ENCODE measurements at regions not wholly inside any gene's neighbourhood (a gene's known extent, or its start where the extent isn't known, plus 50 kb on each side); places are given as distances from the start of the nearest gene placed in this dataset.

DNA sequence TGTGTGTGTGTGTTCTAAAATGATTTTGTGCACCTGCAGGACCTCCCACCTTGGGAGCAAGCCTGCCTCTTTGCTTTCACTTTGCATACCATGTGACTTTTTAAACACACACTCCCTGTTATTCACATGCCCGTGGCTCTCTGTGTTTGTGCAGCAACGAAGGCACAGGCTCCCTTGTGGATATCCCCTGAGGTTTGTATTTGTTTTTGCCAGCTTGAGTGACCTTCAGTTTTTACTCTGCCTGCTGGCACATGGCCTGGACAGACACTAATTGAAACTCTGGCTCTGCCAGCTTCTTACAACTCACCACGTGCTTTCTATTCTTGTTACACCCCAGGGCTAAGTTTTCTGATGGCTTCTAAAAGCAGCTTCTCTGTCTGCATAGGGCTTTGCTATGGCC, 885.8 kb downstream of the SH3BGRL start:
- no peak for DNase-seq

DNA sequence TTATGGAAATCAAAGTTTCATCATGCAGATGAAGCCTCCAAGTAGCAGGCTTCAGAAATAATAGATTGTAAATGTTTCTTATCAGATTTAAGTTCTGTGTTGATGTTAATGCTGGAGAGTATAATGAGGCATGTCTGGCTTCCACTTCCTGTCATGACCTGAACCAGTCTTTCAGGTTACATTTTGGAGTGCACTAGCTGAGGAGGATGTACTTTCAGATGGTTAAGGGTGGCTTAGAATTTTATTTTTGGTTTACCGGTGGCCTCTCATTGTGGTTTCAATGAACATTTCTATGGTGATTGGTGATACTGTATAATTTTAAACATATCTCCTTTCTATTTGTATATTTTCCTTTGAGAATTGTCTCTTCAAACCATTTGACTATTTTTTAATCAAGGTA, 890.4 kb downstream of the SH3BGRL start:
- no peak for DNase-seq

DNA sequence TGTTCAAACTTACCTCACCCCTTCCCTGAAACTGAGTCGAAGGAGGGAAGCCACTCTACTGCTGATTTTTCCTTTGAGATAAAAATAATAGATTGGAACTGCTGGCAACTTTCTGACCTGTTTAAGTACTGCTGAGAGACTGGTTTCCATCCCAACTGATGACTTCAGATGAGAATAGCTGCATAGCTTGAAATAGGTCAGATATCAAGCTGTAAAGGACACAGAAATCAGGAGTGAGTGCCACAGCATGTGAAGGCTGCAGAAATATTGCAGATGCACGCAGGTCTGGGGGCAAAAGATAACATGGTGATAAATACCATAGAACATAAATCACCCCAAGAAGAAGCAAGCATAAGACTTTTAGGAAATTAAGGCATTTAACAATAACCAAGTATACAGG, 923.2 kb downstream of the SH3BGRL start:
- no peak for DNase-seq

- DNase-seq = peak; percentile 3
Observed at GRCh38 chrX:82127228-82128123, 925.6 kb downstream of the SH3BGRL start.

DNA sequence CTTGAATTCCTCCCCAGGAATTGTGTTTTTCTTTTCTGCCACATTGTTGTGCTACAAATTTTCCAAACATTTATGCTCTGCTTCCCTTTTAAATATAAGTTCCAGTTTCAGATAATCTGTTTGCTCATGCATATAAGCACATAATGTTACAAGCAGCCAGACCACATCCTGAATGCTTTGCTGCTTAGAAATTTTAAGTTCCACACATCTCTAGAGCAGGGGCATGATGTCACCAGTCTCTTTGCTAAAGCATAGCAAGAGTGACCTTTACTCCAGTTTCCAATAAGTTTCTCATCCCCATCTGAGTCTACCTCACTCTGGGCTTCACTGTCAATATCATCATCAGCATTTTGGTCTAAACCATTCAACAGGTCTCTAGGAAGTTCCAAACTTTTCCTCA, 932.5 kb downstream of the SH3BGRL start:
- no peak for DNase-seq

- DNase-seq = no peak
Observed at GRCh38 chrX:82141942-82142341, 940.0 kb downstream of the SH3BGRL start.

GRCh38 chrX:82161195-82161594, 959.3 kb downstream of the SH3BGRL start:
- no peak for DNase-seq

- no peak for DNase-seq
Observed at GRCh38 chrX:82163701-82164100, 961.8 kb downstream of the SH3BGRL start.

- DNase-seq = no peak
Observed at GRCh38 chrX:82196866-82197265, 995.0 kb downstream of the SH3BGRL start.

- DNase-seq = no peak
Observed at GRCh38 chrX:82208975-82209374, 1007.1 kb downstream of the SH3BGRL start.

GRCh38 chrX:82218361-82218760, 1016.5 kb downstream of the SH3BGRL start:
- no peak for DNase-seq

GRCh38 chrX:82219129-82219528, 1017.2 kb downstream of the SH3BGRL start:
- no peak for DNase-seq

GRCh38 chrX:82224961-82225360, 1023.1 kb downstream of the SH3BGRL start:
- DNase-seq = no peak

- DNase-seq = no peak
Observed at GRCh38 chrX:82230013-82230412, 1028.1 kb downstream of the SH3BGRL start.

GRCh38 chrX:82232679-82233078, 1030.8 kb downstream of the SH3BGRL start:
- DNase-seq = no peak

DNA sequence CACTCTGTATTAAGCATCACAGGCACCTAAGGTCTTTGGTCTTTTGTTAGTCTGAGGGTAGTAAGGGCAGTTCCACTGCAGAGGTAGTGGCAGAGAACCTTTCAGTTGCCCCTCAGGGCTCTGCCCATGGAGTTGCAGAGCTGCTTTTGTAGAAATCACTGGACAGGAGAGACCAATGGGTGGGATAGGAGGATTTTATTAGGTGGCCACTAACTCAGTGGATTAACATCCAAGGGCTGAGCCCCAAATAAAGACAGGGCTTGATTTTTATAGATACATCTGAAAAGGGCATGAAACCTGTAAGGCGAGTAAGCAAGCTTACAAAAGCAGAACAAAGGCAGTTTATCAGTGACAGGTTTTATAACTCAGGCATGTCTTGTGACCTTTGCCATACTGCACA, 1035.4 kb downstream of the SH3BGRL start:
- no peak for DNase-seq

All from stimulated activated CD4-positive, alpha-beta T cell treated with anti-CD3 and anti-CD28 coated beads, Interleukin-4, amount 100 ng/mL, for 24 hours (primary cell).